K562 (cell line): ENCODE measurements at regions not wholly inside any gene's neighbourhood (a gene's known extent, or its start where the extent isn't known, plus 50 kb on each side); places are given as distances from the start of the nearest gene placed in this dataset.

Source experiments
- POLR2A ChIP-seq: fragments of 450-650 bp; conservative IDR thresholded peaks from 2 replicates; pipeline ENCODE4 v1.6.1; 2016
- POLR2H ChIP-seq: IDR thresholded peaks from 2 replicates; pipeline ENCODE4 v1.6.1; 2016; ENCODE audit warnings: missing genetic modification characterization, low read depth, mild to moderate bottlenecking, control low read depth, missing compliant biosample characterization, moderate library complexity
- RBM25 ChIP-seq: fragments of 200-400 bp; formaldehyde crosslinking; IDR thresholded peaks from 2 replicates; pipeline ENCODE4 v1.6.1; 2018; ENCODE audit warnings: low read length, low read depth, moderate library complexity; ENCODE audit not compliant: severe bottlenecking
- SIX5 ChIP-seq, 2 experiments: IDR thresholded peaks; 2 replicates each; pipeline ENCODE4 v1.6.1; 2011; ENCODE audit warnings: low read length in 2 of 2, borderline replicate concordance in 1 of 2, low read depth in 1 of 2, mild to moderate bottlenecking in 1 of 2, moderate library complexity in 1 of 2; ENCODE audit not compliant: insufficient read depth in 1 of 2
- SREBF1 ChIP-seq: fragments of 150-350 bp; IDR thresholded peaks from 2 replicates; pipeline ENCODE4 v1.6.1; 2014; ENCODE audit warnings: antibody characterized with exemption, low read depth, low read length, borderline replicate concordance
- U2AF2 ChIP-seq: fragments of 200-400 bp; formaldehyde crosslinking; optimal IDR thresholded peaks from 2 replicates; pipeline ENCODE3; 2017; ENCODE audit warnings: low read depth, mild to moderate bottlenecking, low read length
- ZNF232 ChIP-seq: sonication (generic); formaldehyde crosslinking; IDR thresholded peaks from 2 replicates; pipeline ENCODE4 v1.8.0; 2022; ENCODE audit warnings: mild to moderate bottlenecking, missing genetic modification reagents
- TF ChIP-seq, protein P1 (sequence below), 3 experiments: IDR thresholded peaks in 2 of 3; conservative IDR thresholded peaks in 1 of 3; 2 replicates each; pipeline ENCODE4 v1.5.1; 2011 to 2012; ENCODE audit warnings: low read length in 3 of 3, mild to moderate bottlenecking in 3 of 3, control low read depth in 2 of 3, improper control_type of control experiment in 1 of 3, inconsistent platforms in 1 of 3, low read depth in 1 of 3, mixed read lengths in 1 of 3, moderate library complexity in 1 of 3; ENCODE audit not compliant: insufficient read depth in 2 of 3
- TF ChIP-seq, protein P2 (sequence below), 2 experiments: fragments of 450-650 bp; formaldehyde crosslinking in 1 of 2; IDR thresholded peaks; 2 replicates each; pipeline versions ENCODE4 v1.4.0 to v1.6.1; 2014 to 2020; ENCODE audit warnings: mild to moderate bottlenecking in 2 of 2, borderline replicate concordance in 1 of 2, low read depth in 1 of 2
- TF ChIP-seq, protein P3 (sequence below): sonication (generic); formaldehyde crosslinking; IDR thresholded peaks from 2 replicates; pipeline ENCODE4 v1.8.1; 2022; ENCODE audit warnings: missing genetic modification reagents
- TF ChIP-seq, protein P4 (sequence below): fragments of 250-450 bp; sonication (Bioruptor Pico); IDR thresholded peaks from 2 replicates; pipeline ENCODE4 v1.8.0; 2021; ENCODE audit warnings: mild to moderate bottlenecking, moderate library complexity
- TF ChIP-seq, protein P5 (sequence below): sonication (generic); formaldehyde crosslinking; IDR thresholded peaks from 2 replicates; pipeline ENCODE4 v1.8.1; 2023; ENCODE audit warnings: mild to moderate bottlenecking, missing genetic modification reagents
- TF ChIP-seq, protein P6 (sequence below): sonication (generic); formaldehyde crosslinking; IDR thresholded peaks from 2 replicates; pipeline ENCODE4 v1.8.0; 2022; ENCODE audit warnings: mild to moderate bottlenecking, low read depth, missing genetic modification reagents

DNA sequence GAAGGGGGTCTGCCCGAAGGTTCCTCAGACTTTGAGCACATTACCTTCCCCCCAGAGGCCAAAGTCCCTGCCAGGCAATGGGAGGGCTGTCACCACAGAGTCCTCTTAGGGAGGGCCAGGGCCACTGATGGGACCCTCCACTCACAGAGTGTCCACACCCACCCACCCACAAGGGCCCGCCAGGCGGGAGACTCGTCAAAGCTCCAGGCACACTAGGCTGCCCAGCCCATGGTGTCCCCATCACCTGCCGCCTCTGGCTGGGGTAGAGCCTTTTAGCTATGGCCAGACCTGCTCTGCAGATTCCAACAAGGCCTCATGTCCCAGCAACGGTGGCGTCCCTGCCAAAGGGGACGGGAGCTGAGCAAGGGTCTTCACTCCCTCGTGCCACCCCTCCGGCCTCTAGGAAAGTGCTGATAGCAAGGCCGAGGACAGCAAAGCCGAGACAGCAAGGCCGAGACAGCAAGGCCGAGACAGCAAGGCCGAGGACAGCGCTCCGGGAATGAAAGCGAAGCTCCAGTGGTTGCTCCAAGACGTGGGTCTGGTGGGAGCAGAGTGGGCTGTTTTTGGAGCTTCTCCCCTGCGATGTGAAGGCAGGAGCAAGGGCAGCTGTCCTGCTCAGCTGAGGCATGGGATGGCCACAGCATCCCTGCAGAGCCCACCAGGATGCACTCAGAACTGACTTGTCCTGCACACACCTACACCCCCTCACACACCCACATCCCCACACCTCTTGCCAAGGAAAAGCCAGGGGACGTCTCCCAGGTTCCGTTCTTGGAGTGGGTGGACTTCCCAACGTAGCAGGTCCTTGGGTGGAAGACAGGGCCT is 123.4 kb downstream of the CRYAA start:
- no peak for TF ChIP-seq SREBF1
- TF ChIP-seq, protein P1, sequence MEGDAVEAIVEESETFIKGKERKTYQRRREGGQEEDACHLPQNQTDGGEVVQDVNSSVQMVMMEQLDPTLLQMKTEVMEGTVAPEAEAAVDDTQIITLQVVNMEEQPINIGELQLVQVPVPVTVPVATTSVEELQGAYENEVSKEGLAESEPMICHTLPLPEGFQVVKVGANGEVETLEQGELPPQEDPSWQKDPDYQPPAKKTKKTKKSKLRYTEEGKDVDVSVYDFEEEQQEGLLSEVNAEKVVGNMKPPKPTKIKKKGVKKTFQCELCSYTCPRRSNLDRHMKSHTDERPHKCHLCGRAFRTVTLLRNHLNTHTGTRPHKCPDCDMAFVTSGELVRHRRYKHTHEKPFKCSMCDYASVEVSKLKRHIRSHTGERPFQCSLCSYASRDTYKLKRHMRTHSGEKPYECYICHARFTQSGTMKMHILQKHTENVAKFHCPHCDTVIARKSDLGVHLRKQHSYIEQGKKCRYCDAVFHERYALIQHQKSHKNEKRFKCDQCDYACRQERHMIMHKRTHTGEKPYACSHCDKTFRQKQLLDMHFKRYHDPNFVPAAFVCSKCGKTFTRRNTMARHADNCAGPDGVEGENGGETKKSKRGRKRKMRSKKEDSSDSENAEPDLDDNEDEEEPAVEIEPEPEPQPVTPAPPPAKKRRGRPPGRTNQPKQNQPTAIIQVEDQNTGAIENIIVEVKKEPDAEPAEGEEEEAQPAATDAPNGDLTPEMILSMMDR (IDR thresholded peaks at IDR 0.05 in 2 of 3, conservative IDR thresholded peaks at IDR 0.05 in 1 of 3; ENCODE audit: insufficient read depth in 2 of 3, low read depth in 1 of 3, low read length in 3 of 3): no peak
- no peak for TF ChIP-seq POLR2H (tag)
- TF ChIP-seq ZNF232 (CRISPR knock-in tag): no peak
- TF ChIP-seq SIX5 (IDR thresholded peaks at IDR 0.05; ENCODE audit: borderline replicate concordance in 1 of 2, insufficient read depth in 1 of 2, low read depth in 1 of 2, low read length in 2 of 2): no peak
- TF ChIP-seq, protein P2, sequence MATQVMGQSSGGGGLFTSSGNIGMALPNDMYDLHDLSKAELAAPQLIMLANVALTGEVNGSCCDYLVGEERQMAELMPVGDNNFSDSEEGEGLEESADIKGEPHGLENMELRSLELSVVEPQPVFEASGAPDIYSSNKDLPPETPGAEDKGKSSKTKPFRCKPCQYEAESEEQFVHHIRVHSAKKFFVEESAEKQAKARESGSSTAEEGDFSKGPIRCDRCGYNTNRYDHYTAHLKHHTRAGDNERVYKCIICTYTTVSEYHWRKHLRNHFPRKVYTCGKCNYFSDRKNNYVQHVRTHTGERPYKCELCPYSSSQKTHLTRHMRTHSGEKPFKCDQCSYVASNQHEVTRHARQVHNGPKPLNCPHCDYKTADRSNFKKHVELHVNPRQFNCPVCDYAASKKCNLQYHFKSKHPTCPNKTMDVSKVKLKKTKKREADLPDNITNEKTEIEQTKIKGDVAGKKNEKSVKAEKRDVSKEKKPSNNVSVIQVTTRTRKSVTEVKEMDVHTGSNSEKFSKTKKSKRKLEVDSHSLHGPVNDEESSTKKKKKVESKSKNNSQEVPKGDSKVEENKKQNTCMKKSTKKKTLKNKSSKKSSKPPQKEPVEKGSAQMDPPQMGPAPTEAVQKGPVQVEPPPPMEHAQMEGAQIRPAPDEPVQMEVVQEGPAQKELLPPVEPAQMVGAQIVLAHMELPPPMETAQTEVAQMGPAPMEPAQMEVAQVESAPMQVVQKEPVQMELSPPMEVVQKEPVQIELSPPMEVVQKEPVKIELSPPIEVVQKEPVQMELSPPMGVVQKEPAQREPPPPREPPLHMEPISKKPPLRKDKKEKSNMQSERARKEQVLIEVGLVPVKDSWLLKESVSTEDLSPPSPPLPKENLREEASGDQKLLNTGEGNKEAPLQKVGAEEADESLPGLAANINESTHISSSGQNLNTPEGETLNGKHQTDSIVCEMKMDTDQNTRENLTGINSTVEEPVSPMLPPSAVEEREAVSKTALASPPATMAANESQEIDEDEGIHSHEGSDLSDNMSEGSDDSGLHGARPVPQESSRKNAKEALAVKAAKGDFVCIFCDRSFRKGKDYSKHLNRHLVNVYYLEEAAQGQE (IDR thresholded peaks at IDR 0.05; ENCODE audit: borderline replicate concordance): no peak
- TF ChIP-seq, protein P2 (CRISPR knock-in tag; IDR thresholded peaks at IDR 0.05; ENCODE audit: low read depth): no peak
- TF ChIP-seq, protein P3, sequence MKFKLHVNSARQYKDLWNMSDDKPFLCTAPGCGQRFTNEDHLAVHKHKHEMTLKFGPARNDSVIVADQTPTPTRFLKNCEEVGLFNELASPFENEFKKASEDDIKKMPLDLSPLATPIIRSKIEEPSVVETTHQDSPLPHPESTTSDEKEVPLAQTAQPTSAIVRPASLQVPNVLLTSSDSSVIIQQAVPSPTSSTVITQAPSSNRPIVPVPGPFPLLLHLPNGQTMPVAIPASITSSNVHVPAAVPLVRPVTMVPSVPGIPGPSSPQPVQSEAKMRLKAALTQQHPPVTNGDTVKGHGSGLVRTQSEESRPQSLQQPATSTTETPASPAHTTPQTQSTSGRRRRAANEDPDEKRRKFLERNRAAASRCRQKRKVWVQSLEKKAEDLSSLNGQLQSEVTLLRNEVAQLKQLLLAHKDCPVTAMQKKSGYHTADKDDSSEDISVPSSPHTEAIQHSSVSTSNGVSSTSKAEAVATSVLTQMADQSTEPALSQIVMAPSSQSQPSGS: no peak
- TF ChIP-seq, protein P4, sequence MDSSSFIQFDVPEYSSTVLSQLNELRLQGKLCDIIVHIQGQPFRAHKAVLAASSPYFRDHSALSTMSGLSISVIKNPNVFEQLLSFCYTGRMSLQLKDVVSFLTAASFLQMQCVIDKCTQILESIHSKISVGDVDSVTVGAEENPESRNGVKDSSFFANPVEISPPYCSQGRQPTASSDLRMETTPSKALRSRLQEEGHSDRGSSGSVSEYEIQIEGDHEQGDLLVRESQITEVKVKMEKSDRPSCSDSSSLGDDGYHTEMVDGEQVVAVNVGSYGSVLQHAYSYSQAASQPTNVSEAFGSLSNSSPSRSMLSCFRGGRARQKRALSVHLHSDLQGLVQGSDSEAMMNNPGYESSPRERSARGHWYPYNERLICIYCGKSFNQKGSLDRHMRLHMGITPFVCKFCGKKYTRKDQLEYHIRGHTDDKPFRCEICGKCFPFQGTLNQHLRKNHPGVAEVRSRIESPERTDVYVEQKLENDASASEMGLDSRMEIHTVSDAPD (CRISPR knock-in tag): no peak
- TF ChIP-seq POLR2A: no peak
- TF ChIP-seq, protein P5, sequence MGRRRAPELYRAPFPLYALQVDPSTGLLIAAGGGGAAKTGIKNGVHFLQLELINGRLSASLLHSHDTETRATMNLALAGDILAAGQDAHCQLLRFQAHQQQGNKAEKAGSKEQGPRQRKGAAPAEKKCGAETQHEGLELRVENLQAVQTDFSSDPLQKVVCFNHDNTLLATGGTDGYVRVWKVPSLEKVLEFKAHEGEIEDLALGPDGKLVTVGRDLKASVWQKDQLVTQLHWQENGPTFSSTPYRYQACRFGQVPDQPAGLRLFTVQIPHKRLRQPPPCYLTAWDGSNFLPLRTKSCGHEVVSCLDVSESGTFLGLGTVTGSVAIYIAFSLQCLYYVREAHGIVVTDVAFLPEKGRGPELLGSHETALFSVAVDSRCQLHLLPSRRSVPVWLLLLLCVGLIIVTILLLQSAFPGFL (CRISPR knock-in tag): no peak
- TF ChIP-seq, protein P6, sequence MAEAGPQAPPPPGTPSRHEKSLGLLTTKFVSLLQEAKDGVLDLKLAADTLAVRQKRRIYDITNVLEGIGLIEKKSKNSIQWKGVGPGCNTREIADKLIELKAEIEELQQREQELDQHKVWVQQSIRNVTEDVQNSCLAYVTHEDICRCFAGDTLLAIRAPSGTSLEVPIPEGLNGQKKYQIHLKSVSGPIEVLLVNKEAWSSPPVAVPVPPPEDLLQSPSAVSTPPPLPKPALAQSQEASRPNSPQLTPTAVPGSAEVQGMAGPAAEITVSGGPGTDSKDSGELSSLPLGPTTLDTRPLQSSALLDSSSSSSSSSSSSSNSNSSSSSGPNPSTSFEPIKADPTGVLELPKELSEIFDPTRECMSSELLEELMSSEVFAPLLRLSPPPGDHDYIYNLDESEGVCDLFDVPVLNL (CRISPR knock-in tag): no peak
- TF ChIP-seq U2AF2: no peak
- TF ChIP-seq RBM25: no peak
